ENCODE measurements at regions not wholly inside any gene's neighbourhood (a gene's known extent, or its start where the extent isn't known, plus 50 kb on each side); places are given as distances from the start of the nearest gene placed in this dataset.

DNA sequence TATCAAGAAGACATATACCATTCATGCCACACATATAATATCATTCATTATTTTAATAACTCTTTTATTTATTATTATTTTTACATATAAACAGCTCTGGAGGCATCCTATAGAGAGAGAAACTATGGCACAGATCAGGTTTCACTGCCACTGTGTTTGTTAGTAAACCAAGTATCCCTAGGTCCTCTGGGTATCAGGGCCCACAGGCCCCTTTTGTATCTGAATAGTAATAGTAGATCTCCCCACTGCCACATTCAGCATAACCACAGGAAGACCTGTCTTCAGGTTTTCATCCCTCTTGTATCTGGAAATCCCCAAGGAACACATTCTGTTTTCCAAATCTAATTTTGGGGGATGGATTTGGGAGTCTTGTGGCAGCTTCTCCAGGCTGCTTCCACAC is 94.0 kb downstream of the SPATA31D1 start:
- TF ChIP-seq, protein P1, sequence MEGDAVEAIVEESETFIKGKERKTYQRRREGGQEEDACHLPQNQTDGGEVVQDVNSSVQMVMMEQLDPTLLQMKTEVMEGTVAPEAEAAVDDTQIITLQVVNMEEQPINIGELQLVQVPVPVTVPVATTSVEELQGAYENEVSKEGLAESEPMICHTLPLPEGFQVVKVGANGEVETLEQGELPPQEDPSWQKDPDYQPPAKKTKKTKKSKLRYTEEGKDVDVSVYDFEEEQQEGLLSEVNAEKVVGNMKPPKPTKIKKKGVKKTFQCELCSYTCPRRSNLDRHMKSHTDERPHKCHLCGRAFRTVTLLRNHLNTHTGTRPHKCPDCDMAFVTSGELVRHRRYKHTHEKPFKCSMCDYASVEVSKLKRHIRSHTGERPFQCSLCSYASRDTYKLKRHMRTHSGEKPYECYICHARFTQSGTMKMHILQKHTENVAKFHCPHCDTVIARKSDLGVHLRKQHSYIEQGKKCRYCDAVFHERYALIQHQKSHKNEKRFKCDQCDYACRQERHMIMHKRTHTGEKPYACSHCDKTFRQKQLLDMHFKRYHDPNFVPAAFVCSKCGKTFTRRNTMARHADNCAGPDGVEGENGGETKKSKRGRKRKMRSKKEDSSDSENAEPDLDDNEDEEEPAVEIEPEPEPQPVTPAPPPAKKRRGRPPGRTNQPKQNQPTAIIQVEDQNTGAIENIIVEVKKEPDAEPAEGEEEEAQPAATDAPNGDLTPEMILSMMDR (IDR thresholded peaks at IDR 0.05; ENCODE audit: borderline replicate concordance, extremely low read depth, low read length, poor library complexity, severe bottlenecking) = no peak
- no peak for TF ChIP-seq EZH2 (IDR thresholded peaks at IDR 0.05; ENCODE audit: borderline replicate concordance, low read depth, low read length, severe bottlenecking)
